ENCODE measurements at regions not wholly inside any gene's neighbourhood (a gene's known extent, or its start where the extent isn't known, plus 50 kb on each side); places are given as distances from the start of the nearest gene placed in this dataset.

- FAIRE-seq (no peak), DNase-seq (ENCODE audit: low read depth in 1 of 2, low spot score in 2 of 2) (no peak)
- WGBS, 2 experiments (ENCODE audit: extremely low coverage in 1 of 2, insufficient coverage in 1 of 2, insufficient read length in 1 of 2, insufficient replicate concordance in 2 of 2, low coverage in 1 of 2, low lambda C conversion rate in 2 of 2, missing lambda C conversion rate in 1 of 2), result 70% methylated on average over 1 of the region's 1 CpG; no CpG with 5 or more reads in 1 of the 2 experiments
- Histone ChIP-seq H3K4ac (replicated peaks; ENCODE audit: insufficient read length, low read depth, low read length) (no peak overlapping the region), H4K20me1 (replicated peaks in 1 of 2; ENCODE audit: control insufficient read depth in 1 of 2, insufficient read depth in 2 of 2, low read length in 2 of 2) (no peaks in the 10 kb centered on the region), H4K5ac (ENCODE audit: insufficient read length, low read depth, low read length) (no peak overlapping the region), H2BK15ac (ENCODE audit: low read length) (no peak overlapping the region), H3K23me2 (ENCODE audit: low read depth, low read length) (no peaks in the 10 kb centered on the region), H2AK5ac (ENCODE audit: low read depth, low read length) (no peak overlapping the region), H3K79me2 (ENCODE audit: control insufficient read depth in 1 of 2, insufficient read depth in 2 of 2, low read length in 2 of 2) (peaks cover 0 to 3% of the 10 kb centered on the region in 2 experiments; a peak in 1 of 4 replicates), H3K4me2 (ENCODE audit: insufficient read depth in 1 of 2, low read depth in 2 of 2, low read length in 2 of 2) (no peak overlapping the region), H2BK5ac (ENCODE audit: low read depth, low read length) (no peak overlapping the region), H3K18ac (ENCODE audit: extremely low read depth, low read length) (no peak overlapping the region), H3K14ac (ENCODE audit: insufficient read length) (no peak overlapping the region), H3K9ac (replicated peaks in 1 of 4; ENCODE audit: extremely low read depth in 1 of 4, low read depth in 3 of 4, low read length in 3 of 4) (no peak overlapping the region), H3K56ac (replicated peaks; ENCODE audit: insufficient read length, low read depth, low read length) (no peak overlapping the region), H3K79me1 (ENCODE audit: low read depth, low read length) (no peaks in the 10 kb centered on the region), H4K8ac (ENCODE audit: extremely low read depth, insufficient read depth, low read length) (no peak overlapping the region), H2BK12ac (ENCODE audit: low read depth, low read length) (no peak overlapping the region), H2BK120ac (replicated peaks; ENCODE audit: low read depth, low read length) (no peak overlapping the region), H2AFZ (ENCODE audit: low read length) (no peak overlapping the region), H3K23ac (ENCODE audit: insufficient read length) (no peak overlapping the region), H4K91ac (replicated peaks; ENCODE audit: insufficient read length, low read length) (no peak overlapping the region), H3K27me3 (replicated peaks in 1 of 4; ENCODE audit: control insufficient read depth in 3 of 4, extremely low read depth in 1 of 4, insufficient read depth in 3 of 4, low read length in 3 of 4) (no peaks in the 10 kb centered on the region), H3K4me1 (replicated peaks in 1 of 4; ENCODE audit: control insufficient read depth in 3 of 4, insufficient read depth in 4 of 4, low read length in 3 of 4) (no peaks in the 10 kb centered on the region), H3K27ac (ENCODE audit: low read depth, low read length) (no peak overlapping the region), H3K4me3 (ENCODE audit: extremely low read depth in 1 of 4, insufficient read depth in 2 of 4, low read depth in 3 of 4, low read length in 4 of 4) (no peak overlapping the region), H3K36me3 (ENCODE audit: control insufficient read depth in 2 of 4, insufficient read depth in 4 of 4, low read length in 3 of 4) (no peaks in the 10 kb centered on the region), H3K9me3 (ENCODE audit: insufficient read depth in 2 of 2, low read depth in 1 of 2, low read length in 1 of 2) (no peaks in the 10 kb centered on the region; a peak in 1 of 4 replicates), H2BK20ac (ENCODE audit: low read length) (no peak overlapping the region)
- ChIA-PET CTCF (ENCODE audit: partially characterized antibody) (interaction anchor here (0.8 to 1.0 kb wide), 2 partner anchors 9 to 17 kb away, joined by 3 read pairs; no protein-coding TSS in a partner anchor), POLR2A (ENCODE audit: partially characterized antibody) (no interaction called here)
- TF ChIP-seq POLR2AphosphoS5 (IDR thresholded peaks at IDR 0.05; ENCODE audit: low read depth, low read length) (no peak), TCF12 (IDR thresholded peaks at IDR 0.05; ENCODE audit: low read depth, low read length) (no peak), BCL11A (IDR thresholded peaks at IDR 0.05; ENCODE audit: low read depth in 2 of 2, low read length in 2 of 2) (no peak), USF2 (IDR thresholded peaks at IDR 0.05; ENCODE audit: low read length) (no peak), BACH1 (IDR thresholded peaks at IDR 0.05; ENCODE audit: low read length) (no peak), ATF3 (IDR thresholded peaks at IDR 0.05; ENCODE audit: insufficient read depth, low read depth, low read length) (no peak), NRF1 (IDR thresholded peaks at IDR 0.05; ENCODE audit: low read depth, low read length) (no peak), SP1 (IDR thresholded peaks at IDR 0.05; ENCODE audit: low read depth, low read length) (no peak)
Measured at GRCh38 chr9:29144476-29144875, 1571.2 kb upstream of the C9orf72 start.
